GM10266 (cell line): ENCODE measurements at regions not wholly inside any gene's neighbourhood (a gene's known extent, or its start where the extent isn't known, plus 50 kb on each side); places are given as distances from the start of the nearest gene placed in this dataset.

Experiments
- DNase-seq: peaks from one replicate; pipeline ENCODE4 v3.0.0; 2012; ENCODE audit errors: extremely low spot score
- TF ChIP-seq, protein P1 (sequence below): IDR thresholded peaks from 2 replicates; pipeline ENCODE4 v1.5.1; 2012; ENCODE audit warnings: mild to moderate bottlenecking, low read depth; ENCODE audit not compliant: control insufficient read depth, insufficient read depth; ENCODE audit errors: missing control alignments

DNA sequence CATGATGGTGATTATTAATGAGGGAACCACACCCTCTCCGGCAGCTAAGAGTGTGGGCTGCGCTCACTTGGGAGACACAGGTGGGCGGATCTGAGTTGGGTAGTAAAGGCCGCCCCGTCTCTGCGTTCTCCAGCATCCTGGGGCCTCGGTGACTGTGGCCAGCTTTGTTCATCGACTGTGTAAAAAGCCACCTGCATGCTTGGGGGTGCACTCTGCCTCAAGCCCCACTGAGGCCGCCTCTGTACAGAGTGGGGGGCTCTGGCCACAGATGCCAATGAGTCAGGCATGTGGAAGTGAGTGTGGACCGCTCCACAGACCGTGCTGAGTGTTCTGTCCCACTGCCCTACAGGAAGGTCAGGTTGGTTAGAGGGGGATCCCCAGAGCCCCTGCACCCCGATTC lies 192.7 kb downstream of the SHANK2 start:
- TF ChIP-seq, protein P1, sequence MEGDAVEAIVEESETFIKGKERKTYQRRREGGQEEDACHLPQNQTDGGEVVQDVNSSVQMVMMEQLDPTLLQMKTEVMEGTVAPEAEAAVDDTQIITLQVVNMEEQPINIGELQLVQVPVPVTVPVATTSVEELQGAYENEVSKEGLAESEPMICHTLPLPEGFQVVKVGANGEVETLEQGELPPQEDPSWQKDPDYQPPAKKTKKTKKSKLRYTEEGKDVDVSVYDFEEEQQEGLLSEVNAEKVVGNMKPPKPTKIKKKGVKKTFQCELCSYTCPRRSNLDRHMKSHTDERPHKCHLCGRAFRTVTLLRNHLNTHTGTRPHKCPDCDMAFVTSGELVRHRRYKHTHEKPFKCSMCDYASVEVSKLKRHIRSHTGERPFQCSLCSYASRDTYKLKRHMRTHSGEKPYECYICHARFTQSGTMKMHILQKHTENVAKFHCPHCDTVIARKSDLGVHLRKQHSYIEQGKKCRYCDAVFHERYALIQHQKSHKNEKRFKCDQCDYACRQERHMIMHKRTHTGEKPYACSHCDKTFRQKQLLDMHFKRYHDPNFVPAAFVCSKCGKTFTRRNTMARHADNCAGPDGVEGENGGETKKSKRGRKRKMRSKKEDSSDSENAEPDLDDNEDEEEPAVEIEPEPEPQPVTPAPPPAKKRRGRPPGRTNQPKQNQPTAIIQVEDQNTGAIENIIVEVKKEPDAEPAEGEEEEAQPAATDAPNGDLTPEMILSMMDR = no peak
- DNase-seq = no peak

DNA sequence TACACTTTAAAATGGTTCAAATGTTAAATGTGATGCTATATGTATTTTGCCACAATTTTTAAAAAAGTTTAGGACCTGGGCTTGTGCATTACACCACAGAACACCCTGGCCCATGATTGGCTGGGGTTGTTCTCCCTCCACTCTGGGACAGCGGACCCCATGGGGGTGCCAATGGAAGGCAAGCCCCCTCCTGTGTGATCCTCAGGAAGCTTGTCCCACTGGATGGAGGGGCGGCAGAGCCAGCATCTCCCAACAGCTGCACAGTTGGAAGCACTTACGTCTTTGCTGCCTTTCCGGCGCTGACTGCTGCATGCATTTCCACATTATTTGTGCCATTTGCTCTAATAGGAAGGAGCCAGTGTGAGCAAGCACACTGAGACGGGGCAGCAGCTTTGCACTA lies 196.5 kb downstream of the SHANK2 start:
- no peak for DNase-seq
- TF ChIP-seq, protein P1 = no peak
